CD4-positive, CD25-positive, alpha-beta regulatory T cell (primary cell): ENCODE measurements at regions not wholly inside any gene's neighbourhood (a gene's known extent, or its start where the extent isn't known, plus 50 kb on each side); places are given as distances from the start of the nearest gene placed in this dataset.

Experiments used
- ATAC-seq, 2 donors: fragments of 150-1000 bp; cut with Tn5 transposase; one replicate each; pipeline ENCODE4 v1.10.0; 2021; ENCODE audit warnings: low read depth in 2 of 2, moderate number of reproducible peaks in 2 of 2, moderate library complexity in 1 of 2
- DNase-seq, 3 donors: peaks; one replicate each; pipeline versions ENCODE4 v3.0.0 to v3.0.0-alpha.2; 2012 to 2022; ENCODE audit warnings: mixed read lengths in 1 of 3
- H3K27ac ChIP-seq: one replicate; pipeline ENCODE4 v1.7.0; 2013; ENCODE audit warnings: mild to moderate bottlenecking, low read length; ENCODE audit not compliant: insufficient read depth, poor library complexity, severe bottlenecking
- H3K27me3 ChIP-seq: one replicate; pipeline ENCODE4 v1.7.0; 2013; ENCODE audit warnings: low read length; ENCODE audit not compliant: control insufficient read depth, insufficient read depth
- H3K36me3 ChIP-seq: one replicate; pipeline ENCODE4 v1.7.0; 2013; ENCODE audit warnings: mild to moderate bottlenecking, low read length, moderate library complexity; ENCODE audit not compliant: control insufficient read depth, insufficient read depth
- H3K4me1 ChIP-seq: 2 replicates; pipeline ENCODE4 v1.7.0; 2013; ENCODE audit warnings: mild to moderate bottlenecking, low read length; ENCODE audit not compliant: insufficient read depth, control insufficient read depth, poor library complexity, severe bottlenecking
- H3K4me3 ChIP-seq: one replicate; pipeline ENCODE4 v1.7.0; 2013; ENCODE audit warnings: low read depth, mild to moderate bottlenecking, low read length, moderate library complexity
- H3K9me3 ChIP-seq, 2 experiments: 1 replicate in 1 of 2; 2 replicates in 1 of 2; pipeline ENCODE4 v1.7.0; 2013; ENCODE audit warnings: low read length in 2 of 2, mild to moderate bottlenecking in 1 of 2, moderate library complexity in 1 of 2; ENCODE audit not compliant: control insufficient read depth in 2 of 2
- H3K27ac Mint-ChIP-seq, 3 donors: one replicate each; pipeline ENCODE4 v1.8.0; 2020 to 2022; ENCODE audit warnings: mild to moderate bottlenecking in 3 of 3, mixed read lengths in 3 of 3, moderate library complexity in 2 of 3
- H3K27me3 Mint-ChIP-seq: one replicate; pipeline ENCODE4 v1.8.0; 2022; ENCODE audit warnings: mild to moderate bottlenecking, mixed read lengths
- H3K36me3 Mint-ChIP-seq: one replicate; pipeline ENCODE4 v1.8.0; 2020; ENCODE audit warnings: mixed read lengths
- H3K4me1 Mint-ChIP-seq, 4 donors: one replicate each; pipeline ENCODE4 v1.8.0; 2020 to 2022; ENCODE audit warnings: mixed read lengths in 4 of 4, mild to moderate bottlenecking in 1 of 4
- H3K4me3 Mint-ChIP-seq, 4 donors: one replicate each; pipeline ENCODE4 v1.8.0; 2020 to 2022; ENCODE audit warnings: mild to moderate bottlenecking in 4 of 4, mixed read lengths in 4 of 4, moderate library complexity in 3 of 4
- H3K9me3 Mint-ChIP-seq, 7 donors: one replicate each; pipeline ENCODE4 v1.8.0; 2020 to 2022; ENCODE audit warnings: mixed read lengths in 7 of 7, mild to moderate bottlenecking in 3 of 7, moderate library complexity in 2 of 7

- H3K27ac Mint-ChIP-seq = no peak overlapping the region
- Histone ChIP-seq H3K27me3 (no peaks in the 10 kb centered on the region), H3K36me3 (no peaks in the 10 kb centered on the region), H3K4me3 (no peak overlapping the region), H3K4me1 (no peaks in the 10 kb centered on the region), H3K9me3 (no peaks in the 10 kb centered on the region), H3K27ac (no peak overlapping the region)
- H3K4me1 Mint-ChIP-seq = no peaks in the 10 kb centered on the region
- ATAC-seq (no peak), DNase-seq (no peak)
- H3K27me3 Mint-ChIP-seq = no peaks in the 10 kb centered on the region
- peaks cover 3 to 19% (median 5%) of the 10 kb centered on the region in 7 donors for H3K9me3 Mint-ChIP-seq
- H3K4me3 Mint-ChIP-seq = no peak overlapping the region
- H3K36me3 Mint-ChIP-seq = no peaks in the 10 kb centered on the region
Measured at GRCh38 chr11:23953951-23954710, 542.7 kb upstream of the LUZP2 start.

- no peaks in the 10 kb centered on the region for H3K36me3 ChIP-seq
- DNase-seq (no peak), ATAC-seq (no peak)
- Mint-ChIP-seq H3K4me1 (no peaks in the 10 kb centered on the region), H3K4me3 (no peak overlapping the region), H3K27me3 (no peaks in the 10 kb centered on the region), H3K27ac (no peak overlapping the region), H3K36me3 (no peaks in the 10 kb centered on the region), H3K9me3 (peaks cover 3 to 15% (median 4%) of the 10 kb centered on the region in 7 donors)
- no peaks in the 10 kb centered on the region for H3K4me1 ChIP-seq
- H3K27ac ChIP-seq = no peak overlapping the region
- no peaks in the 10 kb centered on the region for H3K9me3 ChIP-seq
- H3K4me3 ChIP-seq = no peak overlapping the region
- no peaks in the 10 kb centered on the region for H3K27me3 ChIP-seq
Measured at GRCh38 chr11:23954730-23955129, 542.1 kb upstream of the LUZP2 start.

- ATAC-seq (no peak), DNase-seq (no peak)
- Histone ChIP-seq H3K27ac (no peak overlapping the region), H3K27me3 (no peaks in the 10 kb centered on the region), H3K9me3 (peaks cover 0 to 4% of the 10 kb centered on the region in 2 experiments), H3K4me1 (no peaks in the 10 kb centered on the region), H3K4me3 (no peak overlapping the region), H3K36me3 (no peaks in the 10 kb centered on the region)
- Mint-ChIP-seq H3K27me3 (no peaks in the 10 kb centered on the region), H3K9me3 (peaks cover 0 to 11% (median 3%) of the 10 kb centered on the region in 7 donors), H3K4me3 (no peak overlapping the region), H3K27ac (no peak overlapping the region), H3K36me3 (no peaks in the 10 kb centered on the region), H3K4me1 (no peaks in the 10 kb centered on the region)
Measured at GRCh38 chr11:23956586-23956985, 540.3 kb upstream of the LUZP2 start.

GRCh38 chr11:23957314-23957713 lies 539.5 kb upstream of the LUZP2 start:
- Mint-ChIP-seq H3K36me3 (no peaks in the 10 kb centered on the region), H3K27me3 (no peaks in the 10 kb centered on the region), H3K9me3 (peaks cover 0 to 9% (median 3%) of the 10 kb centered on the region in 7 donors), H3K4me1 (no peaks in the 10 kb centered on the region), H3K27ac (no peak overlapping the region), H3K4me3 (no peak overlapping the region)
- ATAC-seq = no peak
- Histone ChIP-seq H3K4me1 (no peaks in the 10 kb centered on the region), H3K4me3 (no peak overlapping the region), H3K27ac (no peak overlapping the region), H3K27me3 (no peaks in the 10 kb centered on the region), H3K36me3 (no peaks in the 10 kb centered on the region), H3K9me3 (peaks cover 0 to 10% of the 10 kb centered on the region in 2 experiments)
- DNase-seq = no peak

- Histone ChIP-seq H3K9me3 (peaks cover 7 to 19% of the 10 kb centered on the region in 2 experiments), H3K27me3 (no peaks in the 10 kb centered on the region), H3K4me1 (no peaks in the 10 kb centered on the region), H3K4me3 (no peak overlapping the region), H3K36me3 (no peaks in the 10 kb centered on the region), H3K27ac (no peak overlapping the region)
- no peaks in the 10 kb centered on the region for H3K27me3 Mint-ChIP-seq
- peaks cover 1 to 21% (median 5%) of the 10 kb centered on the region in 7 donors for H3K9me3 Mint-ChIP-seq
- no peaks in the 10 kb centered on the region for H3K36me3 Mint-ChIP-seq
- H3K4me1 Mint-ChIP-seq = peaks cover 0 to 4% (median 0%) of the 10 kb centered on the region in 4 donors
- DNase-seq (no peak), ATAC-seq (no peak)
- H3K4me3 Mint-ChIP-seq = no peak overlapping the region
- H3K27ac Mint-ChIP-seq = no peak overlapping the region
Measured at GRCh38 chr11:23959462-23959861, 537.4 kb upstream of the LUZP2 start.

GRCh38 chr11:23961503-23962338 lies 535.1 kb upstream of the LUZP2 start:
- Histone ChIP-seq H3K4me3 (no peak overlapping the region), H3K4me1 (no peaks in the 10 kb centered on the region), H3K27me3 (no peaks in the 10 kb centered on the region), H3K36me3 (no peaks in the 10 kb centered on the region), H3K9me3 (peaks cover 7 to 19% of the 10 kb centered on the region in 2 experiments), H3K27ac (no peak overlapping the region)
- H3K4me1 Mint-ChIP-seq = peaks cover 0 to 4% (median 0%) of the 10 kb centered on the region in 4 donors
- no peak overlapping the region for H3K27ac Mint-ChIP-seq
- H3K27me3 Mint-ChIP-seq = no peaks in the 10 kb centered on the region
- peaks cover 1 to 32% (median 5%) of the 10 kb centered on the region in 7 donors for H3K9me3 Mint-ChIP-seq
- H3K4me3 Mint-ChIP-seq = no peak overlapping the region
- ATAC-seq (no peak), DNase-seq (no peak)
- H3K36me3 Mint-ChIP-seq = no peaks in the 10 kb centered on the region

- Histone ChIP-seq H3K36me3 (no peaks in the 10 kb centered on the region), H3K4me3 (no peak overlapping the region), H3K9me3 (no peaks in the 10 kb centered on the region), H3K27ac (no peak overlapping the region), H3K4me1 (no peaks in the 10 kb centered on the region), H3K27me3 (no peaks in the 10 kb centered on the region)
- H3K9me3 Mint-ChIP-seq = peaks cover 2 to 16% (median 8%) of the 10 kb centered on the region in 7 donors
- no peak for ATAC-seq
- no peaks in the 10 kb centered on the region for H3K36me3 Mint-ChIP-seq
- H3K27me3 Mint-ChIP-seq = no peaks in the 10 kb centered on the region
- no peak overlapping the region for H3K27ac Mint-ChIP-seq
- no peak overlapping the region for H3K4me3 Mint-ChIP-seq
- no peak for DNase-seq
- H3K4me1 Mint-ChIP-seq = no peaks in the 10 kb centered on the region
Measured at GRCh38 chr11:23973244-23973643, 523.6 kb upstream of the LUZP2 start.
